Suppressor macrophage treated with lipopolysaccharide for 1 hour (primary cell): ENCODE measurements at regions not wholly inside any gene's neighbourhood (a gene's known extent, or its start where the extent isn't known, plus 50 kb on each side); places are given as distances from the start of the nearest gene placed in this dataset.
"Not testable (repeated sequence)": the region's sequence is repeated elsewhere in the genome, so short reads cannot be mapped to it uniquely, and the experiment has no call there.

Experiments used
- DNase-seq, 3 donors: peaks; one replicate each; pipeline ENCODE4 v3.0.0-alpha.2; 2020 to 2022

- DNase-seq = no peak
These were observed 177.1 kb upstream of the SEMA6A start for GRCh38 chr5:116751684-116752083.

DNA sequence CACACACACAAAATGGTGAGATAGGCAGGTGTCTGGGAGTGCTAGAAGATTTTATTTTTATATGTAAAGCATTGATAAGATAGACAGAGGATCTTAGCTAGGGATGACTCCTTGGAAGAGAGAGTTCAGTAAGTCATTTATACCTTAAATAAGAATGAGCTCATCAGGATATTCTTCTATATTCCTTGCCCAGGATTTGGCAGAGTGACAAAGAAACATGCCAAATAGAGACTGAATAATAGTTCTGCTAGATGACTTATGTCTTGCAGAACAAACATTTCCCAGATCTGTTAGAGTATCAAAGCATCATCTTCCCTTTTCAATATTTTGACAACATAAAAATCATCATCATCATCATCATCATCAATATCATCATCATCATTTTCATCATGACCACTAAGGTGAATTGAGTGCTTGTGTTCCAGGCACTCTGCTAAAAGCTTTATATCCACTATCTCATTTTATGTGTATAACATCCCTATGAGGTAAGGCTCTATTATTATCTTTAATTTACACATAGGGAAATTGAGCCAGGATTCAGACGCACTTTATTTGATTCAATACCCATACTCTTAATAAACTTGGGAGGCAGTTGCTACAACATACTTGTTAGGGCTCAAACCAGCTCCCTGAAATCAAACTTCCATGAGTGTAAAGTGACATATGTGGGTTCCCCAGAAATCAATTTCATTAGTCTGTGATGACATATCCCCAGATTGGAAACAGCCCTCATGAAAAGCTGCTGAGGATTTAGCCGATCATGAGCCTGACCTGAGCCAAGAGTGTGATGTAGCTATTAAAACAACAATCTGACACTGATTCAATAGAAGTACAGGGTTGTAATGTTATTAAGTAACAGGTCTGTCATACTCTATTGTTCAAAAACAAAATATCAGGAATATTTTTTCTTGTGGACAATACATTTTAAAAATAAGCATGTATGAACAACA is 176.3 kb upstream of the SEMA6A start:
- DNase-seq = no peak

- DNase-seq = no peak
These were observed 173.3 kb upstream of the SEMA6A start for GRCh38 chr5:116747881-116748280.

- DNase-seq = no peak
These were observed 172.0 kb upstream of the SEMA6A start for GRCh38 chr5:116746668-116747067.

DNA sequence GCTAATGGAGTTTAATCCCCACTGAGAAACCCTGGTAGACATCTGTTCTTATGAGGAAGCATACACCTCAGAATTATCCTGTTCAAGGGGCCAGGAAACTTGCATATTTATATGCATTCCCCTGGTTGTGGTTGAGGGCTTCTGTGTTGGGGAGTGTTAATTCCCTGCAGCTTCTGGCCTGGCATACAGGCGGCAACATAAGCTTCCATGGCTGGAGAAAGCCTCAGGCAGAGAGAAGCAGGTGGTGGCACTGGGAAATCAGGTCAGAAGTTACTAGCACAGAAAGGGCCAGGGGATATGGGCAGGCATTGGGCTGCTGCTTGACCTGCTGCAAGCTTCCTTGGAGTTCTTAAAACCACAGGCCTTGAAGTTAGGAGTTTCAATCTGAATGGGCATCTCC is 166.1 kb upstream of the SEMA6A start:
- no peak for DNase-seq

- no peak for DNase-seq
These were observed 164.9 kb upstream of the SEMA6A start for GRCh38 chr5:116739571-116739970.

GRCh38 chr5:116738615-116739261 is 164.1 kb upstream of the SEMA6A start:
- DNase-seq = no peak

DNA sequence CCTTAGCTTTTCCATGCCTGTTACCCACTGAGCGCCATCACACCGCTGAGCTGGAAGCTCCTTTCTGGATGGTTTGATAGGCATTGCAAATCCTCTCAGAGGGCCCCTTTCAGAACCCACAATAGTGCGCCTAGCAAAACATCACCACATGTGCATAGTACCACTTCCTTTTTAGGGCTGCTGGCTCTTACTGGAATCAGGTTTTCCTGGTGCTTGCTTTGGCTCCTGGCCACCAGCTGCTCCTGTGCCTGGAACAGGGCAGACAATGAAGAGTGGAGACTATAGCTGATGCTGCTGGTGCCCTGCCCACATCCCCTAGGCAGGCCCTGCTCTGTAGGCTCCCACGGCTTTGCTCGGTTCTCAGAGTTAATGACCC is 163.6 kb upstream of the SEMA6A start:
- DNase-seq = no peak

DNA sequence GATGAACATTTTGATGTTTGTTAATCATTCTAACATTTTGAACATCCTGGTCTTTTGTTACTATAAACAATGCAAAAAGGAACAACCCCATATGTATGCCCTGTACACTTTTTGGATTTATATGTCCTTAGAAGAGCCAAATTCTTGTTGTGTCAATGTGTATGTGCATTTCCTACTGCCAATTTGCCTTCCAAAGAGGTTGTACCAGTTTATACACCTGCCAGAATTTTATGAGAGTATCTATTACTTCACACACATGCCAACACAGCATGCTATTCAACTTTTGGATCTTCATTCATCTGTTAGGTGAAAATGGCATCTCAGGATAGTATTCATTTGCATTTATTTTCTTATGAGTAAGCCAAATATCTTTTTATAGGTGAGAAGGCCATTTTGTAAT is 162.0 kb upstream of the SEMA6A start:
- no peak for DNase-seq

- DNase-seq = no peak
These were observed 159.7 kb upstream of the SEMA6A start for GRCh38 chr5:116733991-116734975.

GRCh38 chr5:116732591-116732990 is 158.0 kb upstream of the SEMA6A start:
- DNase-seq = no peak

- no peak for DNase-seq
These were observed 156.8 kb upstream of the SEMA6A start for GRCh38 chr5:116731432-116731831.

DNA sequence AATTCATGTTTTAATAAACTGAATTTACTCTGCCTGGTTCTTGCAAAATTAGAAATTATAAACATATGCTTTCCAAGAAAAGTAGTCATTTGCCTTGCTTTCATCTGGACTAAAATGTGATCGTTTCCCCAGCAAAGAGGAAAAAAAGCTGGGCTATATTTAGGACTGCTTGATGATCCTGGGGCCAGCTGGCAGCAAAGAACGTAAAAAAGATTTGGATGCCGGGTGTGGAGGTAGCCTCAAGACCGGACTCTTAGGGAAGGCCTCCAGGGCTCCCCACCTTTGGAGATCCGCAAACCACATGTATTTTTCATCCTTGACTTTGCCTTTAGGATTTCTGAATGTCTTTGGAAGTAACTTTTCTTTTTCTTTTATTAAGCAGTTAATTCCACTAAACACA is 156.1 kb upstream of the SEMA6A start:
- DNase-seq = no peak

GRCh38 chr5:116730185-116730584 is 155.6 kb upstream of the SEMA6A start:
- no peak for DNase-seq

- DNase-seq = no peak
These were observed 152.6 kb upstream of the SEMA6A start for GRCh38 chr5:116727248-116727647.

GRCh38 chr5:116726180-116726579 is 151.6 kb upstream of the SEMA6A start:
- not testable (repeated sequence) for DNase-seq

GRCh38 chr5:116724971-116725370 is 150.3 kb upstream of the SEMA6A start:
- DNase-seq = no peak

- DNase-seq = no peak
These were observed 148.0 kb upstream of the SEMA6A start for GRCh38 chr5:116722651-116723050.

GRCh38 chr5:116719106-116719505 is 144.5 kb upstream of the SEMA6A start:
- DNase-seq = no peak

DNA sequence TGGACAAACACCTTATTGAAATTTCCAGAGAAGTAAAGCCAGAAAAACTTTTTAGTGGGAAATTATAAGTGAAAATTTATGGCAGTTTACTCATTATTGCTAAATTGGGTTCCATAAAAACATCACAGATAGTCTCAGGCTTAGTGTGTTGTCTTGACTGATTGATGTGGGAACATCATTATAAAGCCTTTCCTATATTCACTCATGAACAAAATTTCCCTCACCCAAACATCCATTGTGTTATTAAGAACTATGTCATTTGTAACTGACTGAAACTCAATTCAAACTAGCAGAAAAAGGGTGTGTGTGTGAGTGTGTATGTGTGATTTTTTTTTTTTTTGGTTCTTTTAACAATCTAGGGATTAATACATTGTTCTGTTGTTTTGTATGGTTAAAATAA is 143.7 kb upstream of the SEMA6A start:
- DNase-seq = no peak

- no peak for DNase-seq
These were observed 134.5 kb upstream of the SEMA6A start for GRCh38 chr5:116709082-116709481.

- not testable (repeated sequence) for DNase-seq
These were observed 130.5 kb upstream of the SEMA6A start for GRCh38 chr5:116705121-116705519.

DNA sequence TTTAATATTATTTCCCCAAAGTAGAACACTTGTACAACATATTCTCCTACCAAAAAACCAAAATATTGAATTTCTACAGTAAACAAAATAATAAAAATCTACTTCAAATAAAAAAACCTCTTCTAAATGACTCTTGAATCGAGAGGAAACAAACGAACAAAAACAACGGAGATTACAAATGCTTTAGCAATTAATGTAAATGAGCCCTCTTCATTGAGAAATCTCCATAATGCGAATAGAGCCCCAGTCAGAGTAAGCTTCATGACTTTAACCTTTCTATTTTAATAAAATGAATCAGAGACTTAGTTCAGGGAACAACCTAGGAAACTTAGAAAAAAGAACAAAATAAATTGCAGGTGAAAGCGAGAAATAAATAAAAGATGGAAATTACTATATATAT is 129.3 kb upstream of the SEMA6A start:
- DNase-seq = no peak
